ENCODE measurements at regions not wholly inside any gene's neighbourhood (a gene's known extent, or its start where the extent isn't known, plus 50 kb on each side); places are given as distances from the start of the nearest gene placed in this dataset.
A peak's percentile ranks its signal among the peaks of the same experiment; 100 is the strongest.

DNA sequence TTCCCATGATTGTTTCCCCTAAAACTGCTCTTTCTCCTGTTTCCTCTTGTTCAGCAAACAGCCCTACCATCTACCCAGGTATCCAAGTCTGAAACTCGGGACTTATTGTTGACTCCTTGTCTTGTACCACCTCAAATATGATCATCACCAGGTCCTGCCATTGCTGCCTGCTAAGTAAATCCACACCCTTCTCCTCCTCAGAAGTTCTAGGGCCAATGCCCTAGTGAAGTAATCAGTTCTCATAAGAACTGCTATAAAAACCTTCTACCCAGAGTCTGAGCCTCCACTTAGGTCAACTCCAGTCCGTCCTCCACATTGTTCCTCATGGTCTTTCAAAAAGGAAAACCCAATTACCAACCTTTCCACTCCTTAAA lies 77.0 kb upstream of the IL12A start:
- H3K4me1 Mint-ChIP-seq (ENCODE audit: low read depth), result peaks cover 60% of the 10 kb centered on the region
- H3K27me3 Mint-ChIP-seq (ENCODE audit: insufficient read depth), result no peaks in the 10 kb centered on the region; the same call in 1 of the 2 replicates
- TF ChIP-seq, protein P1, sequence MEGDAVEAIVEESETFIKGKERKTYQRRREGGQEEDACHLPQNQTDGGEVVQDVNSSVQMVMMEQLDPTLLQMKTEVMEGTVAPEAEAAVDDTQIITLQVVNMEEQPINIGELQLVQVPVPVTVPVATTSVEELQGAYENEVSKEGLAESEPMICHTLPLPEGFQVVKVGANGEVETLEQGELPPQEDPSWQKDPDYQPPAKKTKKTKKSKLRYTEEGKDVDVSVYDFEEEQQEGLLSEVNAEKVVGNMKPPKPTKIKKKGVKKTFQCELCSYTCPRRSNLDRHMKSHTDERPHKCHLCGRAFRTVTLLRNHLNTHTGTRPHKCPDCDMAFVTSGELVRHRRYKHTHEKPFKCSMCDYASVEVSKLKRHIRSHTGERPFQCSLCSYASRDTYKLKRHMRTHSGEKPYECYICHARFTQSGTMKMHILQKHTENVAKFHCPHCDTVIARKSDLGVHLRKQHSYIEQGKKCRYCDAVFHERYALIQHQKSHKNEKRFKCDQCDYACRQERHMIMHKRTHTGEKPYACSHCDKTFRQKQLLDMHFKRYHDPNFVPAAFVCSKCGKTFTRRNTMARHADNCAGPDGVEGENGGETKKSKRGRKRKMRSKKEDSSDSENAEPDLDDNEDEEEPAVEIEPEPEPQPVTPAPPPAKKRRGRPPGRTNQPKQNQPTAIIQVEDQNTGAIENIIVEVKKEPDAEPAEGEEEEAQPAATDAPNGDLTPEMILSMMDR (IDR thresholded peaks at IDR 0.05), result no peak
- H3K27ac Mint-ChIP-seq, result peak overlapping the region; percentile 25; the same call in 1 of the 2 replicates
- no peaks in the 10 kb centered on the region for H3K9me3 Mint-ChIP-seq
- peaks cover 10% of the 10 kb centered on the region; the same call in 1 of the 2 replicates for H3K36me3 Mint-ChIP-seq (ENCODE audit: low read depth)
- no peak for DNase-seq
- no peak overlapping the region for H3K4me3 Mint-ChIP-seq

DNA sequence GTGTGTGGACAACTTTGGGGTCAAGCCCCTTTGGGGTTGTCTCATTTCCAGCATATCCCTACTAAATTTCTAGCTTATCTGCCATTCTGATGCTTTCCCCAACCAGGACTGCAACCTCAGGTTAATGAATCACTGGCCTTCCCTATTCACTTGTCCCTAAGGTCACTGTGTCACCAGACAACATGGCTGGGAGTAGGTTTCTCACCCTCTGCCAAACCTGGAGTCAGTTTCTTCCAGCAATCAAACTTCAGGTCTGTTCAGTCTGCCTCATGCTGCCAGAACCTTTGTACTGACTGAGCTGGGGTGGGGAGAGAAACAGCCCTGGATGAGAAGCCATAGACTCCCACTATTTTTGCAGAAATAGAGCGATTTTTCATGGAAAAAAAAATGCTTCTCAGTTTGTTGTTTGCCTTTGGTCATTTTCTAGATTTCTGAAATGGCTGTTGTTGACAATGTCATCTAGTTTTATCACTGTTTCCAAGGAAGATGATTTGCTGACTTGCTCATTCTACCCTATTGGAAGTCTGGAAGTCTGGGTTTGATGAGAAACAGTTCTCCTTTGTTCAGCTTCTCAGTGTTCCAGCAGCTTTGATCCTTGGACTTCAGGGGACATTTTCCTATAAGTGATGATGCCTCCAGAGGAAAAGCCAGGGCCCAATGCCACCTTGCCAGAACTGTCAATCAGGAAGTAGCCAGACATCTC lies 74.8 kb upstream of the IL12A start:
- TF ChIP-seq, protein P1 (IDR thresholded peaks at IDR 0.05), result no peak
- Mint-ChIP-seq H3K27ac (peak overlapping the region; percentile 76), H3K27me3 (ENCODE audit: insufficient read depth) (no peaks in the 10 kb centered on the region; the same call in 1 of the 2 replicates), H3K4me3 (no peak overlapping the region), H3K9me3 (no peaks in the 10 kb centered on the region), H3K36me3 (ENCODE audit: low read depth) (peaks cover 5% of the 10 kb centered on the region; the same call in 1 of the 2 replicates), H3K4me1 (ENCODE audit: low read depth) (peaks cover 65% of the 10 kb centered on the region)
- DNase-seq, result no peak

- peak; percentile 19 for DNase-seq
- no peaks in the 10 kb centered on the region; the same call in 1 of the 2 replicates for H3K27me3 Mint-ChIP-seq (ENCODE audit: insufficient read depth)
- H3K36me3 Mint-ChIP-seq (ENCODE audit: low read depth), result peaks cover 5% of the 10 kb centered on the region; the same call in 1 of the 2 replicates
- TF ChIP-seq, protein P1 (IDR thresholded peaks at IDR 0.05), result no peak
- peak overlapping the region; percentile 76 for H3K27ac Mint-ChIP-seq
- no peak overlapping the region for H3K4me3 Mint-ChIP-seq
- peaks cover 71% of the 10 kb centered on the region for H3K4me1 Mint-ChIP-seq (ENCODE audit: low read depth)
- no peaks in the 10 kb centered on the region for H3K9me3 Mint-ChIP-seq
These were observed 74.2 kb upstream of the IL12A start for GRCh38 chr3:159914426-159914825.

- peaks cover 5% of the 10 kb centered on the region; the same call in 1 of the 2 replicates for H3K36me3 Mint-ChIP-seq (ENCODE audit: low read depth)
- no peak for DNase-seq
- H3K9me3 Mint-ChIP-seq, result no peaks in the 10 kb centered on the region
- H3K4me1 Mint-ChIP-seq (ENCODE audit: low read depth), result peaks cover 78% of the 10 kb centered on the region
- no peak overlapping the region for H3K27ac Mint-ChIP-seq
- H3K4me3 Mint-ChIP-seq, result no peak overlapping the region
- TF ChIP-seq, protein P1 (IDR thresholded peaks at IDR 0.05), result no peak
- H3K27me3 Mint-ChIP-seq (ENCODE audit: insufficient read depth), result no peaks in the 10 kb centered on the region; the same call in 1 of the 2 replicates
These were observed 72.6 kb upstream of the IL12A start for GRCh38 chr3:159916052-159916451.

DNA sequence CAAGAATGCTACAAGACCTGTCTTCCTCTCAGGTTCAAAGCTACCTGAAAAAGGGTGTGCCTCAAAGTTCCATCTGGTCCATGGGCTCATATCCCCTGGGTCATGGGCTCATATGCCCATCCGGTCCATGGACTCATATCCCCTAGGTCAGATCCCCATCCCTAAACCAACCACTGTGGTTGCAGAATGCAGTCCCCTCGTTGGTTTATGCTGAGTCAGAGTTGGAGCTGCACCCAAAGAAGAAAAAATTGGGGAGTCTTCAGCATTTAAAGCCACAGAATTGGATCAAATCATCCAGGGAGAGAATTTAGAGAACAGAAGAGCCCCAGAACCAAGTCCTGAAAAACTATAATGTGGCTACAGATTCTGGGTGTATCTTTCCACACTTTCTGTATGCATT lies 71.5 kb upstream of the IL12A start:
- no peak for DNase-seq
- H3K36me3 Mint-ChIP-seq (ENCODE audit: low read depth), result no peaks in the 10 kb centered on the region
- H3K27ac Mint-ChIP-seq, result no peak overlapping the region
- no peaks in the 10 kb centered on the region for H3K9me3 Mint-ChIP-seq
- TF ChIP-seq, protein P1 (IDR thresholded peaks at IDR 0.05), result no peak
- H3K4me1 Mint-ChIP-seq (ENCODE audit: low read depth), result peaks cover 70% of the 10 kb centered on the region
- no peaks in the 10 kb centered on the region for H3K27me3 Mint-ChIP-seq (ENCODE audit: insufficient read depth)
- no peak overlapping the region for H3K4me3 Mint-ChIP-seq

All from HFFc6 (cell line).